H1 (cell line): ENCODE measurements at regions not wholly inside any gene's neighbourhood (a gene's known extent, or its start where the extent isn't known, plus 50 kb on each side); places are given as distances from the start of the nearest gene placed in this dataset.

ENCODE experiments used
- CTCF ChIA-PET: fragments of 300-600 bp; sonication (Branson Sonifier 250); formaldehyde crosslinking; loops from one replicate; lab custom pipeline; 2021; ENCODE audit not compliant: partially characterized antibody; lab: Charles Lee
- POLR2A ChIA-PET: fragments of 300-600 bp; sonication (Branson Sonifier 250); formaldehyde crosslinking; loops from one replicate; lab custom pipeline; 2021; ENCODE audit warnings: inconsistent platforms; ENCODE audit not compliant: partially characterized antibody; lab: Charles Lee
- DNase-seq, 2 experiments: peaks; one replicate each; pipeline versions ENCODE4 v3.0.0 to v3.0.0-alpha.2; 2010 to 2022; ENCODE audit warnings: low spot score in 2 of 2, low read depth in 1 of 2, mixed read lengths in 1 of 2
- FAIRE-seq: peaks from 2 replicates; lab custom pipeline; 2011; peaks lifted over from hg19 to GRCh38; lab: Jason Lieb, UNC
- H2AFZ ChIP-seq: 2 replicates; pipeline ENCODE4 v1.8.1; 2012; ENCODE audit warnings: low read length, inconsistent platforms
- H2AK5ac ChIP-seq: 2 replicates; pipeline ENCODE4 v1.6.1; 2013; ENCODE audit warnings: low read depth, low read length
- H2BK120ac ChIP-seq: replicated peaks from 2 replicates; pipeline ENCODE3; 2013; ENCODE audit warnings: low read depth, low read length, inconsistent platforms
- H2BK12ac ChIP-seq: 2 replicates; pipeline ENCODE4 v1.6.1; 2013; ENCODE audit warnings: low read depth, low read length
- H2BK15ac ChIP-seq: 2 replicates; pipeline ENCODE4 v1.6.1; 2013; ENCODE audit warnings: low read length
- H2BK20ac ChIP-seq: 2 replicates; pipeline ENCODE4 v1.6.1; 2013; ENCODE audit warnings: low read length
- H2BK5ac ChIP-seq: 2 replicates; pipeline ENCODE4 v1.6.1; 2013; ENCODE audit warnings: low read depth, low read length
- H3K14ac ChIP-seq: 2 replicates; pipeline ENCODE4 v1.6.1; 2013; ENCODE audit warnings: inconsistent platforms; ENCODE audit not compliant: insufficient read length
- H3K18ac ChIP-seq: 2 replicates; pipeline ENCODE4 v1.6.1; 2013; ENCODE audit warnings: low read length; ENCODE audit errors: extremely low read depth
- H3K23ac ChIP-seq: 2 replicates; pipeline ENCODE4 v1.6.1; 2013; ENCODE audit warnings: inconsistent platforms; ENCODE audit not compliant: insufficient read length
- H3K23me2 ChIP-seq: 2 replicates; pipeline ENCODE4 v1.6.1; 2013; ENCODE audit warnings: low read depth, low read length
- H3K27ac ChIP-seq: 2 replicates; pipeline ENCODE4 v1.6.1; 2011; ENCODE audit warnings: low read depth, low read length, inconsistent platforms
- H3K27me3 ChIP-seq, 4 experiments: replicated peaks in 1 of 4; 1 replicate in 1 of 4; 2 replicates in 3 of 4; pipeline versions ENCODE4 v1.6.1 to v1.8.1; 2011 to 2013; ENCODE audit warnings: low read length in 3 of 4, mild to moderate bottlenecking in 3 of 4, inconsistent platforms in 2 of 4, mixed read lengths in 2 of 4, moderate library complexity in 1 of 4; ENCODE audit not compliant: control insufficient read depth in 3 of 4, insufficient read depth in 3 of 4; ENCODE audit errors: extremely low read depth in 1 of 4
- H3K36me3 ChIP-seq, 4 experiments: 2 replicates each; pipeline versions ENCODE4 v1.6.1 to v1.8.1; 2011 to 2013; ENCODE audit warnings: mild to moderate bottlenecking in 4 of 4, low read length in 3 of 4, moderate library complexity in 2 of 4, control low read depth in 1 of 4, inconsistent platforms in 1 of 4; ENCODE audit not compliant: insufficient read depth in 4 of 4, control insufficient read depth in 2 of 4
- H3K4ac ChIP-seq: replicated peaks from 2 replicates; pipeline ENCODE3; 2013; ENCODE audit warnings: low read length, low read depth, mixed read lengths, inconsistent platforms; ENCODE audit not compliant: insufficient read length
- H3K4me1 ChIP-seq, 4 experiments: replicated peaks in 1 of 4; 1 replicate in 1 of 4; 2 replicates in 3 of 4; pipeline versions ENCODE4 v1.6.1 to v1.8.1; 2011 to 2013; ENCODE audit warnings: low read length in 3 of 4, inconsistent platforms in 2 of 4, mixed read lengths in 1 of 4; ENCODE audit not compliant: insufficient read depth in 4 of 4, control insufficient read depth in 3 of 4
- H3K4me2 ChIP-seq, 2 experiments: 2 replicates each; pipeline versions ENCODE4 v1.6.1 to v1.8.1; 2011 to 2013; ENCODE audit warnings: low read depth in 2 of 2, low read length in 2 of 2, control low read depth in 1 of 2, inconsistent platforms in 1 of 2, mild to moderate bottlenecking in 1 of 2; ENCODE audit not compliant: insufficient read depth in 1 of 2
- H3K4me3 ChIP-seq, 4 experiments: fragments of 200-600, 300-600 bp in 1 of 4; sonication (generic), shearing (Covaris generic), sonication (Bioruptor Twin) in 1 of 4; 2 replicates each; pipeline versions ENCODE4 v1.5.1 to v1.8.1; 2011 to 2016; ENCODE audit warnings: low read length in 4 of 4, low read depth in 3 of 4, control low read depth in 2 of 4, inconsistent platforms in 2 of 4, mild to moderate bottlenecking in 2 of 4, mixed read lengths in 1 of 4, moderate library complexity in 1 of 4; ENCODE audit not compliant: insufficient read depth in 2 of 4; ENCODE audit errors: extremely low read depth in 1 of 4
- H3K56ac ChIP-seq: replicated peaks from 2 replicates; pipeline ENCODE3; 2013; ENCODE audit warnings: low read depth, mild to moderate bottlenecking, mixed read lengths, low read length, inconsistent platforms; ENCODE audit not compliant: insufficient read length
- H3K79me1 ChIP-seq: 2 replicates; pipeline ENCODE4 v1.6.1; 2013; ENCODE audit warnings: low read depth, low read length, control low read depth
- H3K79me2 ChIP-seq, 2 experiments: 2 replicates each; pipeline versions ENCODE4 v1.6.1 to v1.8.1; 2012 to 2013; ENCODE audit warnings: low read length in 2 of 2, mild to moderate bottlenecking in 2 of 2, inconsistent platforms in 1 of 2; ENCODE audit not compliant: insufficient read depth in 2 of 2, control insufficient read depth in 1 of 2
- H3K9ac ChIP-seq, 4 experiments: replicated peaks in 1 of 4; 1 replicate in 1 of 4; 2 replicates in 3 of 4; pipeline versions ENCODE4 v1.6.1 to v1.8.1; 2011 to 2013; ENCODE audit warnings: low read depth in 3 of 4, low read length in 3 of 4, control low read depth in 2 of 4, mild to moderate bottlenecking in 2 of 4, moderate library complexity in 2 of 4, inconsistent platforms in 1 of 4; ENCODE audit errors: extremely low read depth in 1 of 4
- H3K9me3 ChIP-seq, 2 experiments: 2 replicates each; pipeline versions ENCODE4 v1.6.1 to v1.8.1; 2012 to 2013; ENCODE audit warnings: mild to moderate bottlenecking in 2 of 2, moderate library complexity in 2 of 2, control low read depth in 1 of 2, inconsistent platforms in 1 of 2, low read depth in 1 of 2, low read length in 1 of 2, mixed read lengths in 1 of 2; ENCODE audit not compliant: insufficient read depth in 2 of 2
- H4K20me1 ChIP-seq, 2 experiments: replicated peaks in 1 of 2; 2 replicates each; pipeline versions ENCODE3 to v1.8.1; 2011 to 2013; ENCODE audit warnings: inconsistent platforms in 2 of 2, low read length in 2 of 2, mild to moderate bottlenecking in 1 of 2; ENCODE audit not compliant: insufficient read depth in 2 of 2, control insufficient read depth in 1 of 2
- H4K5ac ChIP-seq: 2 replicates; pipeline ENCODE4 v1.6.1; 2013; ENCODE audit warnings: low read length, low read depth, mixed read lengths, inconsistent platforms; ENCODE audit not compliant: insufficient read length
- H4K8ac ChIP-seq: 2 replicates; pipeline ENCODE4 v1.8.0; 2013; ENCODE audit warnings: mild to moderate bottlenecking, moderate library complexity, low read length, inconsistent platforms; ENCODE audit not compliant: insufficient read depth; ENCODE audit errors: extremely low read depth
- H4K91ac ChIP-seq: replicated peaks from 2 replicates; pipeline ENCODE3; 2013; ENCODE audit warnings: low read length, mixed read lengths, inconsistent platforms; ENCODE audit not compliant: insufficient read length
- JUN ChIP-seq: IDR thresholded peaks from 2 replicates; pipeline ENCODE4 v1.6.1; 2011; ENCODE audit warnings: low read depth, mild to moderate bottlenecking, improper control_type of control experiment, low read length
- NRF1 ChIP-seq: IDR thresholded peaks from 2 replicates; pipeline ENCODE4 v1.6.1; 2011; ENCODE audit warnings: mild to moderate bottlenecking, low read depth, low read length, improper control_type of control experiment
- POLR2AphosphoS5 ChIP-seq: IDR thresholded peaks from 2 replicates; pipeline ENCODE4 v1.6.1; 2011; ENCODE audit warnings: low read depth, low read length
- POU5F1 ChIP-seq: IDR thresholded peaks from 2 replicates; pipeline ENCODE4 v1.6.1; 2011; ENCODE audit warnings: low read depth, mild to moderate bottlenecking, low read length, moderate library complexity
- RAD21 ChIP-seq, 2 experiments: IDR thresholded peaks in 1 of 2; conservative IDR thresholded peaks in 1 of 2; 2 replicates each; pipeline ENCODE4 v1.6.1; 2011; ENCODE audit warnings: low read depth in 2 of 2, low read length in 2 of 2, improper control_type of control experiment in 1 of 2, inconsistent platforms in 1 of 2, mild to moderate bottlenecking in 1 of 2, moderate library complexity in 1 of 2
- SIX5 ChIP-seq: IDR thresholded peaks from 2 replicates; pipeline ENCODE4 v1.6.1; 2011; ENCODE audit warnings: mild to moderate bottlenecking, low read depth, low read length
- SP2 ChIP-seq: IDR thresholded peaks from 2 replicates; pipeline ENCODE4 v1.6.1; 2012; ENCODE audit warnings: mild to moderate bottlenecking, low read length, inconsistent platforms
- WGBS, 2 experiments: shearing (Covaris generic) in 1 of 2; methylation state at CpG; one replicate each; pipeline versions ENCODE4 v1.1.6 to v1.1.7; 2013 to 2015; ENCODE audit warnings: low lambda C conversion rate in 2 of 2, mixed read lengths in 2 of 2, inconsistent platforms in 1 of 2, low coverage in 1 of 2, missing lambda C conversion rate in 1 of 2; ENCODE audit not compliant: insufficient replicate concordance in 2 of 2, insufficient coverage in 1 of 2, insufficient read length in 1 of 2; ENCODE audit errors: extremely low coverage in 1 of 2, missing lambda C conversion rate in 1 of 2; 5-methylcytosine and 5-hydroxymethylcytosine counted together

DNA sequence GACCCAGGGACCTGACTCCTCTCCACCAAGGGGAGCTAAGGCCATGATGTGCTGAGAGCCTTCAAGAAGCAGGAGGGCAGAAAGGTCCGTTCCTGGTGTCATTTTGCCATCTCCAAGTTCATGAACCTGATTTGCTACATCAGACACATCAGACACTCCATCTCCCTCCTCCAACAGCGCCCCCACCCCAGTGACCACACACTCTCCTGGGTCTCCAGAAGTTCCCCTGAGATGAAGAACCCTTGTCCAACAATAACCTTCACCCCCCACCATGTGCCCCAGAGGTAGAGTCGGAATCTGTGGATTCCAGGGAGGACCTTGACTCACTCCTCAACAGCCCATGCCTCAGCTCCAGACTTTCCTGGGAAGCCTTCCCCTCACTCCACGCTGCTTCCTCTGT lies 242.8 kb downstream of the CDK5RAP2 start:
- CTCF ChIA-PET, result interaction anchor here (0.6 to 6.3 kb wide), 6 partner anchors 10 to 675 kb away, joined by 3 to 39 read pairs (median 3); no protein-coding TSS in a partner anchor
- no peak overlapping the region for H3K14ac ChIP-seq

More for the DNA sequence above, 242.8 kb downstream of the CDK5RAP2 start:
- Histone ChIP-seq H3K4ac (no peak overlapping the region), H2BK120ac (no peak overlapping the region), H2BK20ac (no peak overlapping the region), H3K79me1 (no peaks in the 10 kb centered on the region), H3K79me2 (no peaks in the 10 kb centered on the region), H2AFZ (no peak overlapping the region)
- TF ChIP-seq SIX5 (no peak), POU5F1 (no peak), POLR2AphosphoS5 (no peak), JUN (no peak), RAD21 (IDR thresholded peaks at IDR 0.05 in 1 of 2, conservative IDR thresholded peaks at IDR 0.05 in 1 of 2; ENCODE audit: low read depth in 2 of 2, low read length in 2 of 2) (no peak), SP2 (no peak), NRF1 (no peak)
- TF ChIP-seq, all 59 proteins: peak for 0
- H2BK12ac ChIP-seq, result no peak overlapping the region
- no peaks in the 10 kb centered on the region for H3K9me3 ChIP-seq
- no peak overlapping the region for H3K4me3 ChIP-seq
- no peak overlapping the region for H3K56ac ChIP-seq
- H3K23me2 ChIP-seq, result no peaks in the 10 kb centered on the region
- no peak overlapping the region for H2BK5ac ChIP-seq
- no peak overlapping the region for H4K5ac ChIP-seq
- 86% methylated on average over 4 of the region's 4 CpGs; no CpG with 5 or more reads in 1 of the 2 experiments for WGBS, 2 experiments
- no peaks in the 10 kb centered on the region for H3K4me1 ChIP-seq
- H3K18ac ChIP-seq, result no peak overlapping the region
- H4K20me1 ChIP-seq, result no peaks in the 10 kb centered on the region
- no peak overlapping the region for H2AK5ac ChIP-seq
- H3K23ac ChIP-seq, result no peak overlapping the region
- no peaks in the 10 kb centered on the region for H3K36me3 ChIP-seq
- H4K91ac ChIP-seq, result no peak overlapping the region
- DNase-seq (no peak), FAIRE-seq (no peak)
- POLR2A ChIA-PET, result no interaction called here
- H3K4me2 ChIP-seq, result no peak overlapping the region
- no peak overlapping the region for H3K9ac ChIP-seq
- H3K27ac ChIP-seq, result no peak overlapping the region
- H4K8ac ChIP-seq, result no peak overlapping the region
- H3K27me3 ChIP-seq, result no peaks in the 10 kb centered on the region
- H2BK15ac ChIP-seq, result no peak overlapping the region
